HepG2 (cell line): ENCODE measurements at regions not wholly inside any gene's neighbourhood (a gene's known extent, or its start where the extent isn't known, plus 50 kb on each side); places are given as distances from the start of the nearest gene placed in this dataset.

Experiments used
- ATAC-seq: fragments of 200-7000 bp; cut with Tn5 transposase; 3 replicates; pipeline ENCODE4 v1.9.1; 2020; ENCODE audit warnings: mild to moderate bottlenecking, moderate library complexity
- BruUV-seq: library from RNA; stranded (reverse); fragments of 400-500 nt; replicated peaks from 2 replicates; lab custom pipeline; 2021; lab: Mats Ljungman, UMichigan
- CTCF ChIA-PET: fragments of 300-600 bp; formaldehyde crosslinking; extraction: SDS; loops from one replicate; lab custom pipeline; 2021; ENCODE audit warnings: low total read pairs, inconsistent platforms, low intra/inter-chr PET ratio; lab: Yijun Ruan, JAX
- POLR2A ChIA-PET: fragments of 350-600 bp; sonication (Branson Sonifier 250); formaldehyde crosslinking; loops from one replicate; lab custom pipeline; 2020; ENCODE audit warnings: antibody characterized with exemption, inconsistent platforms; lab: Yijun Ruan, JAX
- DNase-seq: peaks from one replicate; pipeline ENCODE4 v3.0.0-alpha.2; 2015; ENCODE audit warnings: low spot score
- FAIRE-seq: peaks from 3 replicates; lab custom pipeline; 2011; peaks lifted over from hg19 to GRCh38; lab: Jason Lieb, UNC
- H2AFZ ChIP-seq: one replicate; pipeline ENCODE4 v1.6.1; 2011; ENCODE audit warnings: low read length, inconsistent platforms
- H3K27ac ChIP-seq: fragments of 300-600 bp; 3 replicates; pipeline ENCODE4 v1.8.0; 2011; ENCODE audit warnings: mixed run types, mild to moderate bottlenecking, mixed read lengths, low read length, inconsistent platforms; ENCODE audit not compliant: insufficient read depth; ENCODE audit errors: extremely low read length
- H3K27me3 ChIP-seq, 2 experiments: fragments of 200-600 bp in 1 of 2; 2 replicates in 1 of 2; 3 replicates in 1 of 2; pipeline versions ENCODE4 v1.6.0 to v1.8.0; 2011; ENCODE audit warnings: low read length in 2 of 2, mild to moderate bottlenecking in 2 of 2, moderate library complexity in 2 of 2, inconsistent platforms in 1 of 2; ENCODE audit not compliant: insufficient read depth in 2 of 2, control insufficient read depth in 1 of 2
- H3K36me3 ChIP-seq, 2 experiments: fragments of 200-600 bp in 1 of 2; replicated peaks in 1 of 2; 2 replicates in 1 of 2; 3 replicates in 1 of 2; pipeline versions ENCODE4 v1.5.1 to v1.8.0; 2011; ENCODE audit warnings: low read length in 2 of 2, inconsistent platforms in 1 of 2; ENCODE audit not compliant: insufficient read depth in 2 of 2, control insufficient read depth in 1 of 2
- H3K4me1 ChIP-seq: 2 replicates; pipeline ENCODE4 v1.5.1; 2012; ENCODE audit warnings: low read length, inconsistent platforms; ENCODE audit not compliant: insufficient read depth
- H3K4me2 ChIP-seq: 2 replicates; pipeline ENCODE4 v1.6.0; 2011; ENCODE audit warnings: low read depth, low read length, inconsistent platforms
- H3K4me3 ChIP-seq, 3 experiments: fragments of 200-600 bp in 1 of 3; sonication (generic), shearing (Covaris generic) in 1 of 3; replicated peaks in 1 of 3; 2 replicates each; pipeline ENCODE4 v1.5.1; 2011 to 2016; ENCODE audit warnings: low read length in 3 of 3, inconsistent platforms in 2 of 3, low read depth in 2 of 3, mild to moderate bottlenecking in 2 of 3, control low read depth in 1 of 3, mixed read lengths in 1 of 3; ENCODE audit not compliant: insufficient read depth in 1 of 3
- H3K79me2 ChIP-seq: one replicate; pipeline ENCODE4 v1.6.1; 2011; ENCODE audit warnings: low read length, inconsistent platforms; ENCODE audit not compliant: insufficient read depth
- H3K9ac ChIP-seq: 2 replicates; pipeline ENCODE4 v1.6.0; 2011; ENCODE audit warnings: mild to moderate bottlenecking, low read depth, low read length, inconsistent platforms; ENCODE audit not compliant: insufficient read depth
- H3K9me3 ChIP-seq: 2 replicates; pipeline ENCODE4 v1.5.1; 2012; ENCODE audit warnings: mild to moderate bottlenecking, low read length
- H4K20me1 ChIP-seq: 2 replicates; pipeline ENCODE4 v1.6.0; 2011; ENCODE audit warnings: inconsistent platforms, mild to moderate bottlenecking, low read length, moderate library complexity; ENCODE audit not compliant: insufficient read depth
- FOXA1 ChIP-seq, 2 experiments: fragments of 450-650 bp in 1 of 2; sonication (generic) in 1 of 2; formaldehyde crosslinking in 1 of 2; IDR thresholded peaks; 2 replicates each; pipeline versions ENCODE4 v1.4.0 to v1.6.1; 2016 to 2020; ENCODE audit warnings: missing genetic modification reagents in 1 of 2
- HNRNPK ChIP-seq: fragments of 200-400 bp; formaldehyde crosslinking; IDR thresholded peaks from 2 replicates; pipeline ENCODE4 v1.6.1; 2018; ENCODE audit warnings: low read length, low read depth, moderate library complexity, mild to moderate bottlenecking; ENCODE audit not compliant: poor library complexity, severe bottlenecking
- LCORL ChIP-seq, 2 experiments: fragments of 450-650 bp in 1 of 2; sonication (generic) in 1 of 2; formaldehyde crosslinking in 1 of 2; IDR thresholded peaks; 2 replicates each; pipeline versions ENCODE4 v1.5.0 to v1.6.1; 2017 to 2020; ENCODE audit warnings: antibody characterized with exemption in 1 of 2, missing genetic modification reagents in 1 of 2
- MEIS1 ChIP-seq: sonication (generic); formaldehyde crosslinking; IDR thresholded peaks from 2 replicates; pipeline ENCODE4 v1.9.0; 2021; ENCODE audit warnings: mild to moderate bottlenecking, missing genetic modification reagents, moderate library complexity, borderline replicate concordance
- STAT6 ChIP-seq: sonication (generic); formaldehyde crosslinking; IDR thresholded peaks from 2 replicates; pipeline ENCODE4 v1.4.0; 2020; ENCODE audit warnings: missing genetic modification reagents, mild to moderate bottlenecking, borderline replicate concordance
- TRIM22 ChIP-seq: fragments of 450-650 bp; IDR thresholded peaks from 2 replicates; pipeline ENCODE4 v1.6.1; 2017
- ZFP82 ChIP-seq: sonication (generic); formaldehyde crosslinking; IDR thresholded peaks from 2 replicates; pipeline ENCODE4 v1.5.1; 2020; ENCODE audit warnings: mild to moderate bottlenecking, missing genetic modification reagents, borderline replicate concordance
- ZFYVE20 ChIP-seq: sonication (generic); formaldehyde crosslinking; IDR thresholded peaks from 2 replicates; pipeline ENCODE4 v1.8.0; 2023; ENCODE audit warnings: low read depth, mild to moderate bottlenecking, moderate library complexity, missing genetic modification reagents, borderline replicate concordance
- ZNF431 ChIP-seq: sonication (generic); formaldehyde crosslinking; IDR thresholded peaks from 2 replicates; pipeline ENCODE4 v1.9.0; 2022; ENCODE audit warnings: missing genetic modification reagents, low read depth, mild to moderate bottlenecking, borderline replicate concordance
- ZNF687 ChIP-seq: sonication (generic); formaldehyde crosslinking; IDR thresholded peaks from 2 replicates; pipeline ENCODE4 v1.5.1; 2020; ENCODE audit warnings: mild to moderate bottlenecking, missing genetic modification reagents, moderate library complexity
- WGBS: methylation state at CpG from one replicate; pipeline ENCODE4 v1.1.6; 2017; ENCODE audit warnings: low lambda C conversion rate; 5-methylcytosine and 5-hydroxymethylcytosine counted together
- in situ Hi-C: cut with HindIII; loops from 2 replicates; pipeline ENCODE4 v1.10.0; 2017; ENCODE audit warnings: low pct_unique_long_range_greater_than_20kb; ENCODE audit not compliant: extremely low pct_ligation_motif_present
- intact Hi-C: fragments of 100-400 bp; cut with micrococcal nuclease; formaldehyde crosslinking; loops from one replicate; pipeline ENCODE4 v1.10.0; 2022; ENCODE audit not compliant: unreplicated experiment
- TF ChIP-seq, protein P1 (sequence below): sonication (generic); formaldehyde crosslinking; IDR thresholded peaks from 2 replicates; pipeline ENCODE4 v1.5.1; 2020; ENCODE audit warnings: missing genetic modification reagents, mild to moderate bottlenecking, borderline replicate concordance

- no peak for DNase-seq
- Histone ChIP-seq H3K9ac (no peak overlapping the region), H3K27ac (no peak overlapping the region), H3K27me3 (peaks cover 4 to 32% of the 10 kb centered on the region in 2 experiments; a peak in 3 of 5 replicates), H3K9me3 (no peaks in the 10 kb centered on the region), H3K4me2 (no peak overlapping the region), H3K79me2 (no peaks in the 10 kb centered on the region), H3K4me1 (no peaks in the 10 kb centered on the region), H4K20me1 (no peaks in the 10 kb centered on the region), H3K4me3 (no peak overlapping the region), H2AFZ (no peak overlapping the region), H3K36me3 (no peaks in the 10 kb centered on the region)
- no TSS peak for BruUV-seq
- ChIA-PET CTCF (no interaction called here), POLR2A (no interaction called here)
- intact Hi-C loops (no loop called here), in situ Hi-C loops (no loop called here)
- 6% methylated on average over 1 of the region's 1 CpG for WGBS
- no peak for ATAC-seq
- FAIRE-seq = no peak
- no peak for TF ChIP-seq MEIS1 (CRISPR knock-in tag)
- TF ChIP-seq STAT6 (CRISPR knock-in tag) = no peak
- no peak for TF ChIP-seq ZNF431 (CRISPR knock-in tag)
- no peak for TF ChIP-seq ZFYVE20
- no peak for TF ChIP-seq ZFP82 (CRISPR knock-in tag)
- TF ChIP-seq, protein P1, sequence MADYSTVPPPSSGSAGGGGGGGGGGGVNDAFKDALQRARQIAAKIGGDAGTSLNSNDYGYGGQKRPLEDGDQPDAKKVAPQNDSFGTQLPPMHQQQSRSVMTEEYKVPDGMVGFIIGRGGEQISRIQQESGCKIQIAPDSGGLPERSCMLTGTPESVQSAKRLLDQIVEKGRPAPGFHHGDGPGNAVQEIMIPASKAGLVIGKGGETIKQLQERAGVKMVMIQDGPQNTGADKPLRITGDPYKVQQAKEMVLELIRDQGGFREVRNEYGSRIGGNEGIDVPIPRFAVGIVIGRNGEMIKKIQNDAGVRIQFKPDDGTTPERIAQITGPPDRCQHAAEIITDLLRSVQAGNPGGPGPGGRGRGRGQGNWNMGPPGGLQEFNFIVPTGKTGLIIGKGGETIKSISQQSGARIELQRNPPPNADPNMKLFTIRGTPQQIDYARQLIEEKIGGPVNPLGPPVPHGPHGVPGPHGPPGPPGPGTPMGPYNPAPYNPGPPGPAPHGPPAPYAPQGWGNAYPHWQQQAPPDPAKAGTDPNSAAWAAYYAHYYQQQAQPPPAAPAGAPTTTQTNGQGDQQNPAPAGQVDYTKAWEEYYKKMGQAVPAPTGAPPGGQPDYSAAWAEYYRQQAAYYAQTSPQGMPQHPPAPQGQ (CRISPR knock-in tag) = no peak
- peak; percentile 45; the same call in 1 of the 2 replicates for TF ChIP-seq FOXA1 (IDR thresholded peaks at IDR 0.05)
- TF ChIP-seq FOXA1 (CRISPR knock-in tag; IDR thresholded peaks at IDR 0.05) = no peak
- TF ChIP-seq TRIM22 = 0 out of 2 replicates have a peak, but pooled peaks have one; percentile 63
- TF ChIP-seq LCORL (IDR thresholded peaks at IDR 0.05) = no peak
- no peak for TF ChIP-seq LCORL (CRISPR knock-in tag; IDR thresholded peaks at IDR 0.05)
- TF ChIP-seq ZNF687 = no peak
- TF ChIP-seq HNRNPK = peak; percentile 72
Observed at GRCh38 chr2:2800001-2800400, 468.9 kb upstream of the MYT1L start.
